ENCODE measurements at regions not wholly inside any gene's neighbourhood (a gene's known extent, or its start where the extent isn't known, plus 50 kb on each side); places are given as distances from the start of the nearest gene placed in this dataset.

- no peak for DNase-seq
- intact Hi-C loops (cut with DNase I; ENCODE audit: low total_unique reads): no loop called here
- TF ChIP-seq, protein P1, sequence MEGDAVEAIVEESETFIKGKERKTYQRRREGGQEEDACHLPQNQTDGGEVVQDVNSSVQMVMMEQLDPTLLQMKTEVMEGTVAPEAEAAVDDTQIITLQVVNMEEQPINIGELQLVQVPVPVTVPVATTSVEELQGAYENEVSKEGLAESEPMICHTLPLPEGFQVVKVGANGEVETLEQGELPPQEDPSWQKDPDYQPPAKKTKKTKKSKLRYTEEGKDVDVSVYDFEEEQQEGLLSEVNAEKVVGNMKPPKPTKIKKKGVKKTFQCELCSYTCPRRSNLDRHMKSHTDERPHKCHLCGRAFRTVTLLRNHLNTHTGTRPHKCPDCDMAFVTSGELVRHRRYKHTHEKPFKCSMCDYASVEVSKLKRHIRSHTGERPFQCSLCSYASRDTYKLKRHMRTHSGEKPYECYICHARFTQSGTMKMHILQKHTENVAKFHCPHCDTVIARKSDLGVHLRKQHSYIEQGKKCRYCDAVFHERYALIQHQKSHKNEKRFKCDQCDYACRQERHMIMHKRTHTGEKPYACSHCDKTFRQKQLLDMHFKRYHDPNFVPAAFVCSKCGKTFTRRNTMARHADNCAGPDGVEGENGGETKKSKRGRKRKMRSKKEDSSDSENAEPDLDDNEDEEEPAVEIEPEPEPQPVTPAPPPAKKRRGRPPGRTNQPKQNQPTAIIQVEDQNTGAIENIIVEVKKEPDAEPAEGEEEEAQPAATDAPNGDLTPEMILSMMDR (IDR thresholded peaks at IDR 0.05): no peak
- Histone ChIP-seq H3K27ac (no peak overlapping the region), H3K36me3 (ENCODE audit: low read depth, missing control alignments) (no peaks in the 10 kb centered on the region), H3K4me3 (no peak overlapping the region), H3K27me3 (no peaks in the 10 kb centered on the region), H3K4me1 (no peaks in the 10 kb centered on the region), H3K9me3 (peaks cover 3% of the 10 kb centered on the region)
- 75 to 87% methylated on average over 3 of the region's 3 CpGs for WGBS, 2 donors
Observed at GRCh38 chr2:22579341-22579740, 805.6 kb upstream of the KLHL29 start.

GRCh38 chr2:22582107-22582506, 802.9 kb upstream of the KLHL29 start:
- intact Hi-C loops (cut with DNase I; ENCODE audit: low total_unique reads): no loop called here
- Histone ChIP-seq H3K9me3 (peaks cover 3% of the 10 kb centered on the region), H3K4me1 (no peaks in the 10 kb centered on the region), H3K4me3 (no peak overlapping the region), H3K36me3 (ENCODE audit: low read depth, missing control alignments) (no peaks in the 10 kb centered on the region), H3K27me3 (no peaks in the 10 kb centered on the region), H3K27ac (no peak overlapping the region)
- WGBS, 2 donors: 78 to 90% methylated on average over 3 of the region's 3 CpGs
- TF ChIP-seq, protein P1 (IDR thresholded peaks at IDR 0.05): no peak
- no peak for TF ChIP-seq POLR2A (IDR thresholded peaks at IDR 0.05)
- DNase-seq: no peak

DNA sequence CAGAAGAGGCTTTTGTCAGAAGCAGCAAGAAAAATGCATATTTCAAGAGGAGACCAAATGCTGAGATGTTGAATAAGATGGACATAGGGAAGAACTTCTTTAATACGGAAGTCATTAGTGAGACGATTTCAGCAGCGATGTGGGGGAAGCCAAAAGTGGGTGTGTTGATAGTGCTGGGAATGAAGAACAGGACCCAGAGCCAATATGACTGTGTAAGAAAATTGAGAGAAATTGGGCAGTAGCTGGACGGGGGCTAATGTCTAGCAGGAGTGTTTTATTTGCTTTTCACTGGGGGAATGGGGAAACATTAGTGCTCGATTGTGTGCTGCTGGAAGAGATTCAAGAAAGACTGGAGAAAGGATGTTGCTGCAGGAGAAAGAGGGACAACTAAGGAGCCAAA, 788.7 kb upstream of the KLHL29 start:
- H3K36me3 ChIP-seq (ENCODE audit: low read depth, missing control alignments): no peaks in the 10 kb centered on the region
- H3K27me3 ChIP-seq: no peaks in the 10 kb centered on the region
- TF ChIP-seq POLR2A (IDR thresholded peaks at IDR 0.05): no peak
- TF ChIP-seq, protein P1 (IDR thresholded peaks at IDR 0.05): no peak
- H3K4me1 ChIP-seq: no peaks in the 10 kb centered on the region
- WGBS, 2 donors: 44 to 47% methylated on average over 5 of the region's 5 CpGs
- no peaks in the 10 kb centered on the region for H3K9me3 ChIP-seq
- intact Hi-C loops (cut with DNase I; ENCODE audit: low total_unique reads): no loop called here
- H3K27ac ChIP-seq: no peak overlapping the region
- no peak overlapping the region for H3K4me3 ChIP-seq
- no peak for DNase-seq

DNA sequence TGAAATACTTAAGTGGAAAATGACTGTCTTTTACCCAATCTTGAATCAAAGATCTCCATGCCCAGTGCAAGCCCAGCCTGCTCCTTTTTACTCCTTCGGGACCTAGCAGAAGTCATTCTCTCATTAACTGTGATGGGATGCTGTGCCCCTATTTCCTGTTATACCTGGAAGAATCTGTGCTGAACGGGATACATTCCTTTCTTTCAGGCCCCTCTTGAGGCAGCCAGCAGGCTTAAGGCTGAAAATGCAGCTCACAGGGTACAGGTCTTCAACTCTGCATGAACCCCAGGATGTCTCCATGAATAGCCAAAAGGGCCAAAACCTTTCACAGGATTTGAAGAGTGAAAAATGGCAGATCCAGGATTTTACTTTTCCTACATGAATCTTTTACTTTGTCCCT, 784.8 kb upstream of the KLHL29 start:
- no peaks in the 10 kb centered on the region for H3K27me3 ChIP-seq
- no peak overlapping the region for H3K27ac ChIP-seq
- 61 to 75% methylated on average over 2 of the region's 2 CpGs for WGBS, 2 donors
- intact Hi-C loops (cut with DNase I; ENCODE audit: low total_unique reads): no loop called here
- no peaks in the 10 kb centered on the region for H3K4me1 ChIP-seq
- H3K9me3 ChIP-seq: no peaks in the 10 kb centered on the region
- no peak overlapping the region for H3K4me3 ChIP-seq
- H3K36me3 ChIP-seq (ENCODE audit: low read depth, missing control alignments): no peaks in the 10 kb centered on the region
- TF ChIP-seq, protein P1 (IDR thresholded peaks at IDR 0.05): no peak
- no peak for TF ChIP-seq POLR2A (IDR thresholded peaks at IDR 0.05)
- no peak for DNase-seq

- Histone ChIP-seq H3K36me3 (ENCODE audit: low read depth, missing control alignments) (no peaks in the 10 kb centered on the region), H3K27ac (no peak overlapping the region), H3K27me3 (no peaks in the 10 kb centered on the region), H3K9me3 (no peaks in the 10 kb centered on the region), H3K4me1 (no peaks in the 10 kb centered on the region), H3K4me3 (no peak overlapping the region)
- DNase-seq: no peak
- intact Hi-C loops (cut with DNase I; ENCODE audit: low total_unique reads): no loop called here
- WGBS, 2 donors: 58 to 82% methylated on average over 1 of the region's 1 CpG
- TF ChIP-seq, protein P1 (IDR thresholded peaks at IDR 0.05): no peak
- TF ChIP-seq POLR2A (IDR thresholded peaks at IDR 0.05): no peak
Observed at GRCh38 chr2:22600999-22601398, 784.0 kb upstream of the KLHL29 start.

All from testis (tissue), 2 donors.